Activated T-cell treated with anti-CD3 and anti-CD28 coated beads, Interleukin-2, amount 50 U/mL, for 48 hours (primary cell): ENCODE measurements at regions not wholly inside any gene's neighbourhood (a gene's known extent, or its start where the extent isn't known, plus 50 kb on each side); places are given as distances from the start of the nearest gene placed in this dataset.

Experiments
- DNase-seq, 2 experiments: peaks; one replicate each; pipeline ENCODE4 v3.0.0-alpha.2; 2020

DNA sequence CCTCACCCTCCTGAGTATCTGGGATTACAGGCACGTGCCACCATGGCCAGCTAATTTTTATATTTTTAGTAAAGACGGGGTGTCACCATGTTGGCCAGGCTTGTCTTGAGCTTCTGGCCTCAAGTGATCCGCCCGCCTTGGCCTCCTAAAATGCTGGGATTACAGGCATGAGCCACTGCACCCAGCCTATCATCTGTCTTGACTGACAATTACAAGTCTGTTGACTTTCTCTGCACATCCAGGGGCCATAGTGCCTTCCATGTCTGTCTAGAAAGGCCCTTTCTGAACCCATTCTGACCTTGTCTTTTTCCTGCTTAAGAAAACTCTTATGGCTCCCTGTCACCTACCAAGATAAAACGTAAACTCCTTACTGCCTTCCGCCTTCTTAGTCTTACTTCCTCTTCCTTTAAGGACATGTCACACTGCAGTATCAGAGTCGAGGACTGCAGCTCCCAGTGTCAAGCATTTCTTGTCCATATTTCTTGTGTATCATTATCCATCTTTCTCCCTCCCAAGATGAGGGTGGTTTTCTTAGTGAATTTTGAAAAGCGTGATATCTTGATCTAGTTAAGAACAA, 49.9 kb upstream of the SHB start:
- DNase-seq = no peak
